Vagina (tissue), 2 donors: ENCODE measurements at regions not wholly inside any gene's neighbourhood (a gene's known extent, or its start where the extent isn't known, plus 50 kb on each side); places are given as distances from the start of the nearest gene placed in this dataset.

ENCODE experiments used
- DNase-seq, 2 donors: peaks; one replicate each; pipeline ENCODE4 v3.0.0-alpha.2; 2017; ENCODE audit errors: extremely low spot score in 2 of 2
- H3K27ac ChIP-seq: fragments of 200-600 bp; sonication (generic); one replicate; pipeline ENCODE4 v1.5.1; 2019
- H3K27me3 ChIP-seq: fragments of 200-600 bp; sonication (generic); one replicate; pipeline ENCODE4 v1.5.1; 2019
- H3K36me3 ChIP-seq, 2 donors: fragments of 200-600 bp; sonication (generic); one replicate each; pipeline ENCODE4 v1.5.1; 2017 to 2019
- H3K4me1 ChIP-seq: fragments of 200-600 bp; sonication (generic); one replicate; pipeline ENCODE4 v1.5.1; 2019
- H3K4me3 ChIP-seq, 2 donors: fragments of 200-600 bp; sonication (generic); 1 replicate in 1 of 2; 2 replicates in 1 of 2; pipeline ENCODE4 v1.5.1; 2016 to 2019
- H3K9me3 ChIP-seq: fragments of 200-600 bp; sonication (generic); one replicate; pipeline ENCODE4 v1.5.1; 2019
- POLR2A ChIP-seq, 2 donors: fragments of 450-650 bp; IDR thresholded peaks; one replicate each; pipeline ENCODE4 v1.6.1; 2017; ENCODE audit warnings: antibody characterized with exemption in 2 of 2, mild to moderate bottlenecking in 2 of 2, moderate library complexity in 2 of 2
- POLR2AphosphoS5 ChIP-seq, 2 donors: sonication (generic); formaldehyde crosslinking; IDR thresholded peaks; one replicate each; pipeline ENCODE4 v1.9.0; 2017; ENCODE audit warnings: antibody characterized with exemption in 2 of 2, mild to moderate bottlenecking in 2 of 2, low read depth in 1 of 2; ENCODE audit not compliant: insufficient read depth in 1 of 2
- intact Hi-C: fragments of 100-400 bp; cut with DNase I; formaldehyde crosslinking; loops from one replicate; pipeline ENCODE4 v1.15.1; 2023
- TF ChIP-seq, protein P1 (sequence below), 3 experiments: fragments of 450-650 bp in 2 of 3; fragments of 200-600 bp in 1 of 3; sonication (generic) in 1 of 3; IDR thresholded peaks; one replicate each; pipeline ENCODE4 v1.5.1; 2017 to 2019; ENCODE audit warnings: antibody characterized with exemption in 3 of 3, mild to moderate bottlenecking in 2 of 3, moderate library complexity in 2 of 3

GRCh38 chr2:43070676-43071502, 155.5 kb downstream of the ZFP36L2 start:
- Histone ChIP-seq H3K9me3 (no peaks in the 10 kb centered on the region), H3K4me3 (no peak overlapping the region), H3K27me3 (no peaks in the 10 kb centered on the region), H3K36me3 (no peaks in the 10 kb centered on the region), H3K27ac (peak overlapping the region; percentile 80), H3K4me1 (peaks cover 66% of the 10 kb centered on the region)
- TF ChIP-seq POLR2A (IDR thresholded peaks at IDR 0.05) (no peak), POLR2AphosphoS5 (IDR thresholded peaks at IDR 0.05; ENCODE audit: insufficient read depth in 1 of 2, low read depth in 1 of 2) (peak in 1 of 2 donors; percentile 34)
- TF ChIP-seq, protein P1, sequence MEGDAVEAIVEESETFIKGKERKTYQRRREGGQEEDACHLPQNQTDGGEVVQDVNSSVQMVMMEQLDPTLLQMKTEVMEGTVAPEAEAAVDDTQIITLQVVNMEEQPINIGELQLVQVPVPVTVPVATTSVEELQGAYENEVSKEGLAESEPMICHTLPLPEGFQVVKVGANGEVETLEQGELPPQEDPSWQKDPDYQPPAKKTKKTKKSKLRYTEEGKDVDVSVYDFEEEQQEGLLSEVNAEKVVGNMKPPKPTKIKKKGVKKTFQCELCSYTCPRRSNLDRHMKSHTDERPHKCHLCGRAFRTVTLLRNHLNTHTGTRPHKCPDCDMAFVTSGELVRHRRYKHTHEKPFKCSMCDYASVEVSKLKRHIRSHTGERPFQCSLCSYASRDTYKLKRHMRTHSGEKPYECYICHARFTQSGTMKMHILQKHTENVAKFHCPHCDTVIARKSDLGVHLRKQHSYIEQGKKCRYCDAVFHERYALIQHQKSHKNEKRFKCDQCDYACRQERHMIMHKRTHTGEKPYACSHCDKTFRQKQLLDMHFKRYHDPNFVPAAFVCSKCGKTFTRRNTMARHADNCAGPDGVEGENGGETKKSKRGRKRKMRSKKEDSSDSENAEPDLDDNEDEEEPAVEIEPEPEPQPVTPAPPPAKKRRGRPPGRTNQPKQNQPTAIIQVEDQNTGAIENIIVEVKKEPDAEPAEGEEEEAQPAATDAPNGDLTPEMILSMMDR (IDR thresholded peaks at IDR 0.05), result no peak
- intact Hi-C loops, result loop anchor here (5.0 kb wide), 1 partner anchor 156 kb away; the partner anchor contains the start of gene ZFP36L2
- no peak for DNase-seq

- intact Hi-C loops, result loop anchor here (5.0 kb wide), 1 partner anchor 157 kb away; the partner anchor contains the start of gene ZFP36L2
- Histone ChIP-seq H3K4me1 (peaks cover 58% of the 10 kb centered on the region), H3K9me3 (no peaks in the 10 kb centered on the region), H3K27me3 (no peaks in the 10 kb centered on the region), H3K4me3 (no peak overlapping the region), H3K27ac (peak overlapping the region; percentile 80), H3K36me3 (no peaks in the 10 kb centered on the region)
- DNase-seq, result no peak
- TF ChIP-seq, protein P1 (IDR thresholded peaks at IDR 0.05), result no peak
Measured at GRCh38 chr2:43070030-43070429, 156.4 kb downstream of the ZFP36L2 start.

- Histone ChIP-seq H3K36me3 (no peaks in the 10 kb centered on the region), H3K27ac (peak overlapping the region; percentile 80), H3K4me1 (peaks cover 46% of the 10 kb centered on the region), H3K27me3 (no peaks in the 10 kb centered on the region), H3K9me3 (no peaks in the 10 kb centered on the region), H3K4me3 (no peak overlapping the region)
- intact Hi-C loops, result no loop called here
- no peak for DNase-seq
- no peak for TF ChIP-seq POLR2AphosphoS5 (IDR thresholded peaks at IDR 0.05; ENCODE audit: insufficient read depth in 1 of 2, low read depth in 1 of 2)
- TF ChIP-seq POLR2A (IDR thresholded peaks at IDR 0.05), result no peak
- TF ChIP-seq, protein P1 (IDR thresholded peaks at IDR 0.05), result no peak
Measured at GRCh38 chr2:43068631-43069517, 157.5 kb downstream of the ZFP36L2 start.

- no peak for DNase-seq
- no peak overlapping the region for H3K27ac ChIP-seq
- no peak for TF ChIP-seq POLR2AphosphoS5 (IDR thresholded peaks at IDR 0.05; ENCODE audit: insufficient read depth in 1 of 2, low read depth in 1 of 2)
- no peak for TF ChIP-seq POLR2A (IDR thresholded peaks at IDR 0.05)
- TF ChIP-seq, protein P1 (IDR thresholded peaks at IDR 0.05), result no peak
- intact Hi-C loops, result no loop called here
- H3K27me3 ChIP-seq, result no peaks in the 10 kb centered on the region
- H3K4me1 ChIP-seq, result peaks cover 38% of the 10 kb centered on the region
- no peak overlapping the region for H3K4me3 ChIP-seq
- no peaks in the 10 kb centered on the region for H3K36me3 ChIP-seq
- no peaks in the 10 kb centered on the region for H3K9me3 ChIP-seq
Measured at GRCh38 chr2:43068041-43068533, 158.3 kb downstream of the ZFP36L2 start.
